GM20000 (cell line): ENCODE measurements at regions not wholly inside any gene's neighbourhood (a gene's known extent, or its start where the extent isn't known, plus 50 kb on each side); places are given as distances from the start of the nearest gene placed in this dataset.

Source experiments
- DNase-seq: peaks from one replicate; pipeline ENCODE4 v3.0.0; 2012; ENCODE audit warnings: low spot score
- TF ChIP-seq, protein P1 (sequence below): IDR thresholded peaks from 2 replicates; pipeline ENCODE4 v1.5.1; 2012; ENCODE audit warnings: mild to moderate bottlenecking, control low read depth; ENCODE audit errors: extremely low read depth, missing control alignments

DNA sequence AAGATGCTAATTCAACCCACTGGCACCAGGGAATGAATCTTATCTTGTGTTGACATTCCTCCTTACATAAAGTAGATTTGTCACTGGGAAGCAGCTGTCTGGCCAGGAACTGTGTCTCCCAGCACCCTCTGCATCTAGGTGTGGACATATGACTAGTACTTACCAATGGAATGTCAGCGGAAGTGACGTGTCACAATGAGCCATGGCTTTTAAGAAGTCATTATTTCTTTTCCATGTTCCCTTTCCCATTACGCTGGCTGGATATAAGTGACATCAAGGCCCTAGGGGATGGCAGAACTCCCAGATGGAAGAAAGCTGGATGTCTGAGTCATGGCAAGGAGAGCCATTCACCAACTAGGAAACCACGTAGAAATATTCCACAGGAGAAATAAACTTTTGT, 84.7 kb upstream of the MAST4 start:
- DNase-seq = no peak
- TF ChIP-seq, protein P1, sequence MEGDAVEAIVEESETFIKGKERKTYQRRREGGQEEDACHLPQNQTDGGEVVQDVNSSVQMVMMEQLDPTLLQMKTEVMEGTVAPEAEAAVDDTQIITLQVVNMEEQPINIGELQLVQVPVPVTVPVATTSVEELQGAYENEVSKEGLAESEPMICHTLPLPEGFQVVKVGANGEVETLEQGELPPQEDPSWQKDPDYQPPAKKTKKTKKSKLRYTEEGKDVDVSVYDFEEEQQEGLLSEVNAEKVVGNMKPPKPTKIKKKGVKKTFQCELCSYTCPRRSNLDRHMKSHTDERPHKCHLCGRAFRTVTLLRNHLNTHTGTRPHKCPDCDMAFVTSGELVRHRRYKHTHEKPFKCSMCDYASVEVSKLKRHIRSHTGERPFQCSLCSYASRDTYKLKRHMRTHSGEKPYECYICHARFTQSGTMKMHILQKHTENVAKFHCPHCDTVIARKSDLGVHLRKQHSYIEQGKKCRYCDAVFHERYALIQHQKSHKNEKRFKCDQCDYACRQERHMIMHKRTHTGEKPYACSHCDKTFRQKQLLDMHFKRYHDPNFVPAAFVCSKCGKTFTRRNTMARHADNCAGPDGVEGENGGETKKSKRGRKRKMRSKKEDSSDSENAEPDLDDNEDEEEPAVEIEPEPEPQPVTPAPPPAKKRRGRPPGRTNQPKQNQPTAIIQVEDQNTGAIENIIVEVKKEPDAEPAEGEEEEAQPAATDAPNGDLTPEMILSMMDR = no peak

DNA sequence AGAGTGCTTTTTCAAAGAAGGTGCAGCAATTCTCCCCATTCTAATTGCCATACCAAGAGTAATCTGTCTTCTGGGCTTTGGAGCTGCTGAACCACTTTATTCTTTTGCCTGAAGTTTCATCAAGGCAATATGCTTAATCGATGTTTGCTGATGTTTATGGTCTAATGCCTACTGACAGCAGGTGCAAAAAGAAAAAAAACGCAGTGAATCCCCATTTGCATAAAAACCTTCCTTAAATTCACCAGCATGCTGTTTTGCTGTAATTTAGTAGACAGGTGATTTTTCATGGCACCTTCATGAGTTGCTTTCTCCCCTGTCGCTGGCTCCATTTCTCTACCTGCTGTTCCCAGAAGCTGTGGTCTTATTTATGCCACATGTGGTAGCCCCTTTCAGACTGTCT, 83.1 kb upstream of the MAST4 start:
- DNase-seq = no peak
- TF ChIP-seq, protein P1 = no peak

DNA sequence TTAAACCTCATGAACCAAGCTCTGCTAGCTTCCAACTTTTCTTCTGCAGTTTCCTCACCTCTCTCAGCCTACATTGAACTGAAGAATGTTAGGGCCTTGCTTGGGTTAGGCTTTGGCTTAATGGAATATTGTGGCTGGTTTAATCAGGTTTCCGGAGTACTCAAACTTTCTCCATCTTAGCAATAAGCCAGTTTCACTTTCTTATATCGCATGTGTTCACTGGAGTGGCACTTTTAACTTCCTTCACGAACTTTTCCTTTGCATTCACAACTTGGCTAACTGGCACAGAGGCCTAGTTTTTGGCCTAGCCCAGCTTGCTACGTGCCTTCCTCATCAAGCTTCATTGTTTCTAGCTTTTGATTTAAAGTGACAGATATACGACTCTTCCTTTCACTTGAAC, 81.0 kb upstream of the MAST4 start:
- TF ChIP-seq, protein P1 = no peak
- DNase-seq = no peak

DNA sequence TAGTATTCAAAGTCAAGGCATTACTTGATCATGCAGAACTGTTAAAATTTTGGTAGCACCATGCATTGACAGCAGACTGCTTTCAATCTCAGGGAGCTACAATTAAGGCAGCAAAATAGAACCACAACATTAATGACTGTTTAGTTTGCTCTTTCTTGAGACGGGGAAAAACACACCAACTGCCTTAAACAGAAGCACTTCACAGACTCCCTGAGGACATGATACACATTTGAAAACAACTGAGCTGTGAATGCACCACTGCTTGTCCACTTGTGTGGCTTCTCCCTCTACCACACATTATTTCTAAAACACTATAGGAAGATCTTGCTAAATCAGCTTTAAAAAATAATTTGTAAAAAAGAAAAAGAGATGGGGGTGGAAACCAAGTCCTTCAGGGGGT, 79.6 kb upstream of the MAST4 start:
- no peak for DNase-seq
- TF ChIP-seq, protein P1 = no peak

DNA sequence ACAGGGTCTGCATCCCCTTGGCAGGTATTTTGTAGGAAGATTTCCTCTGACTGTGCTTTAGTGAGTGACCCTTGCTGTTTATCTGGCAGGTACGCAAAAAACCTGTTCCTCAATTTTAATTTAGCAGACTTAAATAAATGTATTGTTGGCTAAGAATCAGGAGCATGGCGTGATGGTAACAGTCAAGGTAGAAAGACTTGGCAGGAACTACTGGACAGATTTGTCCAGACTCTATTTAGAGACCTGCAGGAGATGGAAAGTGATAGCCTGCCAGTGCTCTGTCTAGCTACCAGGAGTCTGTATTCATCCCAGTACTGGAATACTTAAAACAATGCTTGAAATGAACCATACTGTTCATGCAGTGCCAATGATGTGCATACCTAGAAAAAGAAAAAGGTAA, 78.8 kb upstream of the MAST4 start:
- no peak for DNase-seq
- TF ChIP-seq, protein P1 = no peak

DNA sequence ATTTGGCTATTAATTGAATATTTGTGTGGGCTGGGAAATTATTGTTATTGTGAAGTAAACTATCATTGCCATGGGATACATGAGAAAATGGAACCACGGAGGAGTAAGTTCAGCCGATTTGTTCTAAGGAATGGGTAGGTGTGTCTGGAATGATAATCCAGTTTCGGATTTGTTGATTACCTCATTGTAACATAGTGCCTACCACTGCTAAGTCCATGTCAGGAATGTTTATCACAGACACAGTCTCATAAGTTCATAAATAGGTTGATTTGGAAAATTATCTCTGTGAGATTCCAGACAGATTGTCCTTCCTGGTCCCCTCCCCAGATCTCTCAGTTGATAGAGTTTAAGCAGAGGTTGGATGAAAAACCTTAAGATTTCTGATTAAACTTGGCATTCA, 78.1 kb upstream of the MAST4 start:
- TF ChIP-seq, protein P1 = no peak
- DNase-seq = no peak

DNA sequence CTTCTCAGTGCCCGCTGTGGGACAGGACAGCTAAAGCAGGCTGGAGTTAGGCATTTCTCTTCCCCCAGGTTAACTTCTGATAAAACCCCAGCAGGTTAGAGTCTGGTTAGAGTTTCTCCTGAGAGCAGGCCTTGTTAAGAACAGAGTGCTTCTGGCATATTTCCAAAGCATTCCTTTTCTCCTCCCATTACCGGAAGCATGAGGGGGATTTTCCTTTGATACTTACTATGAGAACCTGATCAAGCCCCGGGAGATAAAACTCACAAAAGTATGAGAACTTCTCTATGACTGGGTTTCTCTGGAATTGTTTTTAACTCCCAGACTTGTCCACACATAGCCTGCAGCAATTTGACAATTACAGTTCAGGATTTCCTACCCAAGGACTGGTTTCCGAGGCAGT, 77.4 kb upstream of the MAST4 start:
- no peak for DNase-seq
- TF ChIP-seq, protein P1 = no peak
